LHCN-M2 (cell line): ENCODE measurements at regions not wholly inside any gene's neighbourhood (a gene's known extent, or its start where the extent isn't known, plus 50 kb on each side); places are given as distances from the start of the nearest gene placed in this dataset.
"Not testable (repeated sequence)": the region's sequence is repeated elsewhere in the genome, so short reads cannot be mapped to it uniquely, and the experiment has no call there.

Source experiments
- DNase-seq: peaks from one replicate; pipeline ENCODE4 v3.0.0-alpha.2; 2012; ENCODE audit warnings: low read depth

- peak; percentile 65 for DNase-seq
Observed at GRCh38 chr12:124386661-124387527, 92.0 kb downstream of the RFLNA start.

DNA sequence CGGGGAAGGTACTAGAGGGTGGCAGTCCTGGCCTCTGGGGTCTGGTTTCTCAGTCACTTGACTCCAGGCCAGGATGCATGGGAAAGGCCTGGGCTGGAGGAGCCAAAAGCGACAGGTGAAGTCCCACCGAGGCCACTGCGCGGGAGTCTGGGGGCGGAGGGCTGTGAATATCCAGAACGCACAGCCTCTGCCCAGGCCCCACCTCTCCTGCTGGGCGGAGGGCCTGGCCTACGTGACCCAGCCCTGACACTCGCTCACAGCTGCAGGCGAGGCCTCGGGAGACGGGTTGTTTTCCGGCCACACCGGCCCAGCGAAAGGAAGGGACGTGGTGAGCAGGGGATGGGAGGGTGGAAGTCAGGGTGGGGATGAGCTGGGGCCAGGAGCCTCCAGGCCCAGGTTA lies 91.2 kb downstream of the RFLNA start:
- peak; percentile 82 for DNase-seq

DNA sequence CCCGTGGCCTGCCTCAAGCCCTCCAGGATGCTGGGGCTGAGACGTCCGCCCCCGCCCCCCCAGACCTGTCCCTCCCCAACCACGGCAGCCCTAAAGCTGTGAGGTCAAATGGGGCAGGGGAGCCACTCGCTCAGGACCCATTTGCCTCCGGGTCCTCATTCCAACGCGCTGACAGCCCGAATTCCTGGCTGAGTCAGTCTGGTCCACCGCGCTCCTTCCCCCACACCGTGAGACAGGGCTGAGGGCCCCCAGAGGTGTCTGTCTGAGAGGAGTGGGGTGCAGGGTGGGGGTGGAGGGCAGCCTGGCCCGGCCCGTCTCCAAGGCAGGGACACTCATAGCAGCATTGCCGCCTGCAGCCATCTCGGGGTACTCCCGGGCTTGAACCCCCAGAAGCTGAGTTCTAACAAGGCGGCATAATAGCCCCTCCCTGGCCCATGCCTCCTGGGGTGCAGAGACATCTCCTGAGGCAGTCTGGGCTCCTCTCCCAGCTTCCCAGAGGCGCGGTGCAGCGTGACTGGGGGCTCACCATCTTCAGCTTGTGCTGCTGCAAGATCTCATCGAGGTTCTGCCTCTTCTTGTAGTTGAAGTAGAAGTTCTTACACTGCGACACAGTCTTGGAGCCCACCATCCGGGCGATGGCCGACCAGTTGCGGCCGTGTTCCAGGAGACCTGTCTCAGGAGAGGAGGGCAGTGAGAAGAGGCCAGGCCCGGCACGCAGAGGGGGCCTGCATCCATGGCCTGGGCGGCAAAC lies 90.5 kb downstream of the RFLNA start:
- DNase-seq, result peak; percentile 80

GRCh38 chr12:124384299-124384894 lies 89.5 kb downstream of the RFLNA start:
- DNase-seq, result no peak

GRCh38 chr12:124383028-124383427 lies 88.1 kb downstream of the RFLNA start:
- no peak for DNase-seq

GRCh38 chr12:124381456-124382296 lies 86.8 kb downstream of the RFLNA start:
- no peak for DNase-seq

- no peak for DNase-seq
Observed at GRCh38 chr12:124380796-124381455, 86.0 kb downstream of the RFLNA start.

DNA sequence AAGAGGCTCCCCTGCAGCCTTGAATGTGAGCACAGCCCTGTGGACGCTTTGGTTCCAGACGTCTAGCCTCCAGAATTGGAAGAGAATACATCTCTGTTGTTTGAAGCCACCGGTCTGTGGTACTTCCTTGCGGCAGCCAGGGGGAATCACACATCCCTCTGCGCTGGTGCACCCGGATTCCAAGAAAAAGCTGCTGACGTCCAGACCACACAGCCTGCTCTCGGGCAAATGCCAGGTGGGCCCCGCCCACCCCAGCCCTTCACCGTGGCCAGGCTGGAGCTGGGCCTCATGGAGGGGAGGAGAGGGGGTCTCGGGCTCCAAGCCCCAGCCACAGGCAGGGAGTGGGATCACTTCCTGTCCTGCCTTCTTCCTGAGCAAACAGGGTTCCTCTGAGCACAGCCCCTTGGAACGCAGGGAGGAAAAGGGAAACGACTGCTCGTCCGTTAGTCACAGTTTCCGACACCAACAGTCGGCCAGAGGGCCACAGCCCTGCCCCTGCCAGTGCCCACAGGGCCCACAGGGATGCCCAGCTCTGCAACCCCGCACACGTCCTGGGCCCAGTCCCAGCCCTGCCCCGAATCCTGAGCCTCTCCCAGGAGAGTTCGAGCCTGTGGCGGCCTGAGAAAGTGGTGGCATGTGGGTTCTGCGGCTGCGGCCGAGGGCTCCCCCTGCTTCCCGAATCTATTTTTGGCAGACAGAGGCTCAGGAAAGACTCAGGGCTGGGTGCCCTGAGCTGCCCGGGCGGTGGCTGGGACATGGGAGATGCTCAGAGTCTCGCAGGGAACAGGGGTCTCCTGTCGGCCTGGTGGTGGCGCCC lies 85.3 kb downstream of the RFLNA start:
- peak; percentile 86 for DNase-seq

DNA sequence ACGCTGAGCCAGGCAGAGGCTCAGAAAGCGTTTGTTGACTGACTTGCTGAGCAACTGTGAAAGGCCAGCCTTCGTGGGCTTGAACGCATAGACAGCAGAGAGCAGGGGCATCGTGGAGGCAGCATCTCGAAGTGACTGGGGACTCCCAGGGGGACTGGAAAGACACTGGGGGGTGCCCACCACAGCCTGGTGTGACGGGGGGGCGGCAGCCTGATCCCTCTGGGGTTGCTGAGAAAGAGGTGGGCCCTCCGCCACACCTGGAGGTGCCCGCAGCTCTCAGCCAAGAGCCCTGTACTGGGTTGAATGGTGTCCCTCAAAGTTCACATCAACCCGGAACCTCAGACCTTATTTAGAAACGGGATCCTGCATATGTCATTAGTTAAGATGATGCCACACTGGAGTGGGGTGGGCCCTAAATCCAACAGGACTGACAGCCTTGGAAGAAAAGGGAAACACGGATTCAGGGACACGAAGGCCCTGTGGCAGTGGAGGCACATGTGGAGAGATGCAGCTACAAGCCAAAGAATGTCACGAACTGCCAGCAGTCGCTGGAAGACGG lies 84.6 kb downstream of the RFLNA start:
- DNase-seq, result no peak

DNA sequence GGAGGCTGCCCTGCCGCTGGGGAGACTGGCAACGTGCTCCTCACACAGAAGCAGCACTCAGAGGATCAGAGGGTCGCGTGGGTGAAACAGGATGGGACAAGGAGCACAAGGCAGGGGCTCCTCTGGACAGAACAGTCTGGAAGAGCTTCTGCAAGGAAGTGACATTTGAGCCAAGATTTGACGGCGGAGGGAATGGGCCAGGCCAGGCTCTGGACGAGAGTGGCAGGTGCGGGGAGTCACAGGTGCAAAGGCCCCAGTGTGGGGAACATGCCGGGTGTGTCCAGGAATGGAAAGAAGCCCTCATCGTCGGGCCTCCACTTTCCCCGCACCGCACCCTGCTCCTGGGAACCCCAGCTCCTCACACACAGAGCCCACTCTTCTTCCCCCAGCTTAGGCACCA lies 84.0 kb downstream of the RFLNA start:
- DNase-seq, result no peak

- DNase-seq, result no peak
Observed at GRCh38 chr12:124377981-124378509, 83.2 kb downstream of the RFLNA start.

- no peak for DNase-seq
Observed at GRCh38 chr12:124376435-124376834, 81.5 kb downstream of the RFLNA start.

DNA sequence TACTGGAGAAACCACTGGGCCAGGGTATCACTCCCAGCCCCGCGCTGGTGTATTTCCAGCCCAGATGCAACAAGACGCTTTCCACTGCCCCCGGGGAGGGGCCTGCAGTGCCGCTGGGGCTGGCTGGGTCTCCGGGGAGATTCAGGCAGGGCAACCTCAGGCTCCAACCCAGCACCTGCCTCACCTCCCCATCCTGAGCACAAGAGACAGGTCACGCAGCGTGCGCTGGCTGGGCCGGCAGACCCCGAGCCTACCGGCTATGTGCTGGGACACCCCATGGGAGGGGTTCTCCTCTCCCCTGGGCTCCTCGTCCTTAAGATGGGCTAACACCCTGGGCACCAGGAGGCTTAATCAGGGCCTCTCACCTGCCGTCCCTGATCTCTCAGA lies 80.9 kb downstream of the RFLNA start:
- no peak for DNase-seq

GRCh38 chr12:124375141-124375788 lies 80.4 kb downstream of the RFLNA start:
- DNase-seq, result no peak

DNA sequence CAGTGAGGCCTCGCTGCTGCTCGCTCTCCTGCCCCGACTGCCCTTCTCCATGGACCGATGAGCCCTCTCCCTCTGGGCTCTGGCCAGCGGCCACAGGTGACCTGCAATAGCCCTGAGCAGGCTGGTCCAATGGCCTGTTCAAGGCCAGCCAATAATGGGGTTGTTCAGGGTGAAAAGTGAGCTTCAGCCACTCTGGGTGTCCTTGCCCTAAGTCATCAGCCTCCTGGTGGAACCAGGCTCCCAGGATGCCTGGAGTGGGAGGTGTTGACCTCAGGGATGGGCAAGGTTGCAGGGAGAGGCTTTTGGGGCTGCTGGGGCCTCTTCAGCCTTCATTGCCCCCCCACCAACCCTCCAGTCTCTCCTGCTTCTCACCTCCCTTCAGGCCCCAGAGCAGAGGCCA lies 79.7 kb downstream of the RFLNA start:
- DNase-seq, result no peak

- no peak for DNase-seq
Observed at GRCh38 chr12:124374147-124374546, 79.3 kb downstream of the RFLNA start.

DNA sequence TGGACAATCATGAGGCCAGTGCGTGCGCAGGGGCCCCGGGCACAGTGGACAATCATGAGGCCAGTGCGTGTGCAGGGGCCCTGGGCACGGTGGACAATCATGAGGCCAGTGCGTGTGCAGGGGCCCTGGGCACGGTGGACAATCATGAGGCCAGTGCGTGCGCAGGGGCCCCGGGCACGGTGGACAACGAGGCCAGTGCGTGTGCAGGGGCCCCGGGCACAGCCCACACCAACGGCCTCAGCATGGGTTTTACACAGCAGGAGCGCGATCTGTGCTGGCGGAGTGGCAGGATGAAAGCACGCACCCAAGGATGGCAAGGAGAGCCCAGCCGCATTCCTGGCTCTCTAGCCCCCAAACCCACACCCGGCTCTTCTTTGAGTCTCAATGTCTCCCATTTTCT lies 78.8 kb downstream of the RFLNA start:
- not testable (repeated sequence) for DNase-seq

DNA sequence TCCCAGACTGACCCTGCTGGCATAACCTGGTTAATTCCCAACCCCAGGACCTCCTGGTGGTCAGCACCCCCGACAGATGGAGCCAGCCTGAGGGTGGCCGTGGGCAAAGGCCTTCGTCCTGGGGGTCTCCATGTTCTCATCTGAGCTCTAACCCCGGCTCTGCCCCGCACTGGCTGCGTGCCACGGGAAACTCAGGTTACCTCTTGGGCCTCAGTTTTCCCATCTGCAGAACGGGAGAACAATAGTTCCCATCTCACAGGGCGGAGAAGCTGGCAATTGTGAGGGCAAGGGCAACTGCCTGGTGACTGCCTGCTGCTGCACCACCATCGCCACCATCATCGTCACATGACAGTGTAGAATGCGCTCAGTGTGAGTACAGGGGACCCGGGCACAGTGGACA lies 77.9 kb downstream of the RFLNA start:
- no peak for DNase-seq

DNA sequence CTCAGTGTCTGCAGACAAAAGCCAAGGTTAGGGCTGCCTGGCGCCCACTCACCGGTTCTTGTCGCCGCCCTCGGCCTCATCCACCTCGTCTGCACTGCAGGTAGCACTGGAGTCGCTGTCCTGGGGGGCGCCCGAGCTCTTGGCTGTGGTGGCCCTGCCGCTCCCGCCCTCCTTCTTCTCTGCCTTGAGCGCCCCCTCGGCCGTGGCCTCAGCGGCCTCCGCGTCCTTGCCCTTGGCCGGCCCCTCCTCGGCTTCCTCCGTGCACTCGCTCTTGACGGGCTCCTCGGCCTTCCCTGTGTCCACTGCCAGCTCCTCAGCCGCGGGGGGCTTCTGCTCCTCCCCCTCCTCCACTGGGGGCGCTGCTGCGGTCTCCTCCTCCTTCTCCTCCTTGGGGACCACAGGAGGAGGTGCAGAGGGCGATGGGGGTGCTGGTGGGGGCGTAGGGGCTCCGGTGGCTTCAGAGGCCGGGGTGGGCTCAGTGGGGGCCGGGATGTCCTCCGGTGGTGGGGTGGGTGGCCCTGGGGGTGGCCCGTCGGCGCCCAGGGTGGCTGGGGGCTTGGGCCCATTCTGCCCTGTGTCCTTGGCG lies 77.2 kb downstream of the RFLNA start:
- DNase-seq, result no peak
